HG03135 (cell line): ENCODE measurements at regions not wholly inside any gene's neighbourhood (a gene's known extent, or its start where the extent isn't known, plus 50 kb on each side); places are given as distances from the start of the nearest gene placed in this dataset.

ENCODE experiments used
- ATAC-seq: cut with Tn5 transposase; IDR thresholded peaks from one replicate; pipeline ENCODE4 v1.9.1; 2021; ENCODE audit warnings: mild to moderate bottlenecking, moderate library complexity; ENCODE audit not compliant: unreplicated experiment

DNA sequence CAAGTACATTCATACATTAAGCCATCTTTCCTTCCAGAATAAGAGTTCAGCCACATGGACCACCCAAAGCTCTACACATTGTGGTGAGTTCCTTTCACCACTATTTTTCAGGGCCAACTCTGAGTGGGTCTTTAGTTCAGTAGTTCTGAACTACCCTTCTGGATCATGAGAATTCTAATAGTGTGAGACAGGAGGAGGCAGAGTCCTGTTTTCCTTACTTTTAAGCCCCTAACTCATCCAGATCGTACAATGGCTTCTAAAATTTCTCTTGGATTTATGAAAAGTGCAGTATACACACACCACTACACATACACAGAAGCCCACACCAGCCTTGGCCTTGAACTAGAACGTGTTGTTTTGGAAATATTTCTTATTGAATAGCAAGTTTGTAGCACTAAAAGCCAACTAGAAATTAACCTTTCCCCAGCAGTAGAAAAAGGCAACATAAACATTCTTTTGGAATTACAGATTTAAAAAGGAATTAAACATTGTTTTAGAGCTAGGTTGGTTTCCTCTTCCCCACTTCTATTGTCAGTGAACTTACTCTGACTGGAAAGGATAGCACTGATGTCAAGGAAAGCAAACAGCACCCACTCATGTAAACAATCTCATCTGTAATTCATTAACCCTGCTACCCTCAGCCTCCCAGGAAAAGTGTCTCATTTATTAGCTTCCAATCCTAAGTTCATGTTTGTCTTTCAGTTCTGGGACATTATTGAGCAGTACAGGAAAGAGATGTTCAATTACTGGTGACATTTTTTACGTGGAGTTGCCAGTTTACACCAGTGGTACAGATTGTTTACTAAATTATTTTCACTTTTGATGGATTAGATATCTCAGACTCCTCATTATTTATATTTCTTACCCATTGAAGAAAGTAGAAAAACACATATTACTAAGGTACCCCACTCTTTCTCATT lies 95.7 kb upstream of the AGTR1 start:
- no peak for ATAC-seq

DNA sequence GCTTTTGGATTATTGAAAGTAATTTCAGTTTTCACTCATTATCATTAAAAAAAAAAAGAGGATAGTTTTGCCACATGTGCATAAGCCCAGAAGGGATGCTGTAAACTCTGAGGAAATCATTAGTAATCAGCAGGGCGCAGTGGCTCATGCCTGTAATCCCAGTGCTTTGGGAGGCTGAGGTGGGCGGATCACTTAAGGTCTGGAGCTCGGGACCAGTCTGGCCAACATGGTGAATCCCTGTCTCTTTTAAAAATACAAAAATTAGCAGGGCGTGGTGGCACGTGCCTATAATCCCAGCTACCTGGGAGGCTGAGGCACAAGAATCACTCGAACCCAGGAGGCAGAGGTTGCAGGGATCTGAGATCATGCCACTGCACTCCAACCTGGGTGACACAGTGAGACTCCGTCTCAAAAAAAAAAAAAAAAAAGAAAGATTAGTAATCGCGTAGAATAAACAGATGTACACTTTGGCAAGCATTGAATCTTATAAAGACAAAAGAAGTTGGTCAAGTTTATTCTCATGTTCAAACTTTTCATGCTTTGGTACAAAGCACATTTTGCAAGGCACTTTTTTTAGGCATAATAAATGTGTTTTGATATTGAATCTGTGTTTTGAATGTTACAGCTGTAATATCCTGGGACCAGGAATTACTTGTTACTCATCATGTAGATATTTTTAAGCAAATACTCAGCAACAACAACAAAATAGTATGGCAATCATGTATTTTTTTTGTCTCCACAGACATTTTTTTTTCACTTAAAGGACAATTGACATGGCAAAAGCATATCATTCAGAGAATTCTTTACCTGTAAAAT lies 93.2 kb upstream of the AGTR1 start:
- ATAC-seq, result no peak

DNA sequence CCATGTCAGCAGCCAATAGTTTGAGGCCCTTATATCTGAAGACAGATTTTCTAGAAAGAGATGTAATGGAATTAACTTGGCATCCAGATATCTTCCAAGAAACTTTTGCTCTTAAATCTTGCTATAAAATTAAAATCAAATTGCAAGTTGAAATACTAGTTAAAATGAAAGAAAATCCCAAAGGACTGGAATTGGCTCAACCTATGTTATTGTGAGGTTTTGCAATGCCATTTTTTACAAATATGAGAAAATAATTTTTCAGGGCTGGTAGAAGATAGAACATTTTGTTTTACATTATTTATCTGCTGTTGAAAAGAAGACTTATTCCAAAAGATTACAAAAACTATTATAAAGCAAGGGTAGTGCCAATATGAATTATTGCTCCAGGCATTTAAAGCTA lies 92.2 kb upstream of the AGTR1 start:
- no peak for ATAC-seq

DNA sequence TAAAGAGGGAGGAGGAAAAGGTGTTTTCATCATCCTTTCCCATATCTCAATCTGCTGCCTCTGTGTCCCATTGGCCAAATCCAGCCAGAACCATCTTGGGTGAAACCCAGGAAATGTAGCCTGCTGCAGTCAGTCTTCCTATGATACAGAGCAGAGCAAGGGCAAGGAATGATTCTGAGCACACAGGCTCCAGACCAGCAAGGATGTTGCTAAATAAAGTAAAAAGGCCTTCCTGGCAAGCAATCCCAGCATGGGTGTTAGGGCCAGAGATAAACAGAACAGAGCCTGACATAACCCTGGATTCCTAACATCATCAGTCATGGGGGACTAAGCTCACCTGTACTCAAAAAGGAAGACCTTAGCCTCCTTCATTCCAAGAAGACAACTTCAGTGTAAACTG lies 90.7 kb upstream of the AGTR1 start:
- ATAC-seq, result no peak

DNA sequence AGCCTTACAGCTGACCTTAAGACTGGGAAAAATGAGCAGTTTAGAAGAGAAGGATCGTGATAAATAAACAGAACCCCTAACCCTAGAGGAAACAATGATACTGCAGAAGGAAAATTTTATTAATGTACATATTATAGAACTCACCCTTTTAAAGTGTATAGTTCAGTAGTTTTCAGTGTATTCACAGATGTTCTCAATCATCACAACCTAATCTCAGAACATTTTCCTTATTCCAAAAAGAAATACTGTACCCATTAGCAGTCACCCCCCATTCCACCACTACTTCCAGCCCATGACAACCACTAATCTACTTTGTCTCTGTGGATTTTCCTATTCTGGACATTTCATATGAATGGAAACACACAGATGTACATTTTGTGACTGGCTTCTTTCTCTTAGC lies 90.2 kb upstream of the AGTR1 start:
- no peak for ATAC-seq

DNA sequence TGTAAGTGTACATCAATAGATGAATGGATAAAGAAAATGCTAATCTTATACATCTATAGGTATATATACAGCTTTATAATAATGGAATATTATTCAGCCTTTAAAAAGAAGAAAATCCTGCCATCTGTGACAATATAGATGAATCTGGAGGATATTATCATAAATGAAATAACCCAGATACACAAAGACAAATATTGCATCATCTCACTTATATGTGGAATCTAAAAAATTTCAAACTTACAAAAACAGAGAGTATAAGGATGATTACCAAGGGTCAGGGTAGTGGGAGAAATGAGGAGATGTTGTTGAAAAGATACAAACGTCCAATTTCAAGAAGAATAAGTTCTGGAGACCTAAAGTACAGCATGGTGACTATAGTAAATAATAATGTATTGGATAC lies 85.4 kb upstream of the AGTR1 start:
- ATAC-seq, result no peak

DNA sequence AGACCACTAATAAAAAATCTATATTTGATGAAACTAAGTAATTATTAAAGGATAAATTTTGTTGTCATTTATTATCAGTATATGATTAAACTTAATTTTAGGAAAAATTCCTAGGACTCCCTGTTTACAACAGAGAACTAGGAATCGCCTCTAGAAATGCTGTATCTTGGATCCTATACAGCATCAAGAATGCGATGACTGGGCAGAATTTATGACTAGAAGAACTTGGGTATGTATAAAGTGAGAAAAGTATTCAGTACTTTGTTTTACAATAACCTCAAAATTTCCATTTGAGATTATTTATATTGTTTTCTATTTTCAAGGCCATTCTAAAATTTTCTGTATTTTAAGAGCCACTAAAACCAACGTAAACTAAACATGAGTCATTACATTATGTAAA lies 82.3 kb upstream of the AGTR1 start:
- no peak for ATAC-seq

DNA sequence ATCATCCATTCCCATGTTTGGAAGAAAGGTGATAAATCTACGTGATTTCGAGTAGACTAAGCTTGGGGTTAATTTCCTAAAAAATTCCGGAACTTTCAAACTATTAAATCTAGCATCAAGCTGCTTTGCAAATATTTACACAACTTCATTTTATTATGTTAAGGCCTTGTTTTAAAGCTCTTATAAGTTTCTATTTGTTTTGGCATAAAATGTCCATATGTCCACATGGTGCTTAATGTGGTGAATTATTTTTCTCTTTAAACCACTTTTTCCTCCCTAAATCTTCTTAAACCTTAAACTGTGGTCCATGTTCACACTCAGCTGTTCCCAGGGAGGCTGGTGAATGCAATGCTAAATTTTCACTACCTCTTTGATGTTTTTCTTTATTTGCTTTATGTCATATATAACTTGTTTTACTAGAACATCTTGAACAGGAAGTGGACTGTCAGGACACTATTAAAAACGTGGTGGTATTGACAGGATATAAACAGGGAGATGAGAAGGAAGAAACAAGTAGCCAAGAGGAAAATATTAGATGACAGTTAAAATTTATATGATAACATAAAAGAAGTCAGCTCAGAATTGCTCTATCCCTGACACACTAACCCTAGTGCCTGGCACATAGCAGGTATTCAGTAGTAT lies 72.5 kb upstream of the AGTR1 start:
- ATAC-seq, result no peak

DNA sequence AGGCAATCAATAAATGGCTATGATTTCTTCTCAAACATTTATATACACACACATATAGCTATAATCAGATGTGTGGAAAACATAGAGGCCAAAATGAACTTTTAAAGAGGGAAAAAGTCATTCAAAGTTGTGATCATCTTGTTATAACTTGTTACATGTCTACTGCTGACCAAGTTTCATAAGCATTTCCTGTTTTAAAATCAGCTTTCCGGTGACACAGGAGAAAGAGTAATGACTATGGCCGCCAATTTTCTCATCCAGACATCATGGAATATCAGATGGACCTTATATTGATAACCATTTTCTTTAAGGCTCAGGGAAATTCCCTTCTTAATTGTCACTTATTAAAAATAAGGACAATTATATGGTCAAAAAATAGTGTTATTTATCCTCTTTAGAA lies 71.7 kb upstream of the AGTR1 start:
- no peak for ATAC-seq

DNA sequence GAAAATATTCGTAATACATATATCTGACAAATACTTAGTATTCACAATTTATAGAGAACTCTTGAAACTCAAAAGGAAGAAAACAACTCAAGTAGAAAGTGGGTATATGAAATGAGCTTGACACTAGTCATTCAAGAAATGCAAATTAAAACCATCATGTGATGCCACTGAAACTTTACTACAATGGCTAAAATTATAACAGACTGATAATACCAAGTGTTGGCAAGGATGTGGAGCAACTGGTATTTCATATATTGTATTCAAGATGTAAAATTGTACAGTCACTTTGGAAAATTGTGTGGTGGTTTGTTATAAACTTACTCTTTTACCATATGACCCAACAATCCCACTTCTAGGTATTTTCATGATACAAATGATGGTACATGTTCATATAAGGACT lies 68.7 kb upstream of the AGTR1 start:
- no peak for ATAC-seq

DNA sequence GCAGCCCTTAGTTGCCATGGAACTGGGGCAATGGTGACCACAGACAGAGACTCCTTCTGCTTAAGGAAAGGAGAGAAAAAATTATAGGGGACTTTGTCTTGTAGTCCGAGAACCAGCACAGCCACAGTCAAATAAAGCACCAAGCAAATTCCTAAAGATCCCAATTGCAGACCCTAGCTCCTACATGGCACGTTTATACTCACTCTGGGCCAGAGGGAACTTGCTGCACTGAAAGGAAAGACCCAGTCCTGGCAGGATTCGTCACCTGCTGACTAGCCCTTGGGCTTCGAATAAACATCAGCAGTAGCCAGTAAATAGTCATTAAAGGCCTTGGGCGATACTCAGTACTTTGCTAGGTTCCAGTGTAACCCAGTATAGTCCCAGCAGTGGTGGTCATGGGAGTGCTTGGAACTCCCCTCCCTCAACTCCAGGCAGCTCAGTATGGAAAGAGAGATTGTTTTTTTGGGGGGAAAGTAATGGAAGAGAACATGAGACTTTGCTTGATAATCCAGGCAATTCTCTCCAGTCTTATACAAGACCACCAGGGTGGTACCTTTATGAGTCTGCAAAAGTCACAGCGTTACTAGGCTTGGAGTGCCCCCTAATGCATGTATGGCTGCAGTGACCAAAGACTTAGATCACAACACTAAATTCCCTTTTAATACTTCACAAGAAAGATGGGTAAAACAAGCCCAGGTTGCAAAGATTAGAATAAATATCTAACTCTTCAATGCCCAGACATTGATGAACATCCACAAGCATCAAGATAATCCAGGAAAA lies 66.4 kb upstream of the AGTR1 start:
- ATAC-seq, result no peak

DNA sequence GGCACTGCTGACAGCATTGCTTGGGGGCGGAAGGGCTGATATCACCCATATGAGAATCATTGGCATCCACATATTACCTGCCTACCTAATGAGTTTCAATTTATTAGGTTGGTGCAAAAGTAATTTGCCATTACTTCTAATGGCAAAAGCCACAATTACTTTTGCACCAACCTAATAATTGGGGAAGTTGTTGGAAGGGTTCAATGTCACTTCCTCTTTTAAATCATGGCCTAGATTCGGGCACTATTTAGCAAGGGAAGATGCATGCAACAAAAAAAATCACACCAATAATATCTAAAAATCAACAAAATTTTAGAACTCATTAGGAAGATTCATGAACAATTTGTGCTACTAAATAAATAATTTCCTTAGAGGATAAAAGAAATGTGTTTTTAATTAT lies 56.0 kb upstream of the AGTR1 start:
- no peak for ATAC-seq

DNA sequence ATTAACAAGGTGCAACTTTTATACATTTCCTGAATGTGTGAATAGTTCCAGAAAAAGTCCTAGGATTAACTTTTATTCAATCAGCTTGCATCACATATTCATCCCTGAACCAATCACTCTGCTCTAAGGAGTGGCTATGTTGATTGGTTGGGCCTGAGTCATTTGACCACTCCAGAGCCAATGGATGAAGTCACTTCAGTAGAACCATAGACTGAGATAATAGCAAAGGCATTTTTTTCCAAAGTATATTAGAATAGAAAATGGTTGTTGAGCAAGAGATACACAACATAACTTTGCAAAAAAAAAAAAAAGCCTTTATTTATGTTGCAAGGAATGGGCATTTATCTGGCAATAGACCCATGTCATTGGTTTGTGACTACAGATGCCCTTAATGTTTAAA lies 55.5 kb upstream of the AGTR1 start:
- ATAC-seq, result no peak

DNA sequence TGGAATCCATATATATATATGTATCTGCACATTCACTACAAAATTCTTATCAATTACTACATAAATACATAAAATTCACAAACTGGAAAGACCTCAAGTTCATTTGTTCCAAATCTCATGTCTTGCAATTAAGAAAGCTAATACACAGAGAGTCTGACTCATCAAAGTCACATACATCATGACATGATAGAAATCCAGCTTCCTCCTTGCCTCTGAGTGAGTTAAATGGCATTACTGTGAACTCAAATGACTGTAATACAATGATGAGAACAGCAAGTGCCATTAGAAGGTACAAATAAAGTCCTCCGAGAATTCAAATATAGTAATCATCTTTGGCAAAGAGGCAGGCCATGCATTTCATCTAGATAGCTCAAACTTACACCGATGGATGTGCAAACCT lies 55.1 kb upstream of the AGTR1 start:
- ATAC-seq, result no peak

DNA sequence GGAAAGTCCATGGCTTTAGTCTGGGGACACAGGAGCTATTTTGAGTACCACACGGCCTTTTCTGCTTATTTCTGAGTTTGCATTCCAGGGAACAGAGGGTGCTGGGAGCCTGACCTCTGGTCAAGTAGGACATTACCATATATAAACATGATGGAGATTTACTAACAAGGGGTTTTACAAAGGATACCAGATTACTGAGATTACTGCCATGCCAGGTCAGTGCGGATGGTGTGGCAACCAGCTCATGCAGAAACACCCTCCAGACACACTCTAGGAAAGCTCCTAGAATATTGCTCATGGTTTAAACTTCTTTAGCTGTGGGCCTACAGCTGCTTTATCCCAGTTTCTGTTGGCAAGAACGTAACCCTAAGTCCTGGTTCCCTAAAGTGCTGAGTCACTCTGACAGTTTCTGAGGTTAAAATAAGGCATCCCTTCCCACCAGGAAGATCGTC lies 54.3 kb upstream of the AGTR1 start:
- no peak for ATAC-seq

DNA sequence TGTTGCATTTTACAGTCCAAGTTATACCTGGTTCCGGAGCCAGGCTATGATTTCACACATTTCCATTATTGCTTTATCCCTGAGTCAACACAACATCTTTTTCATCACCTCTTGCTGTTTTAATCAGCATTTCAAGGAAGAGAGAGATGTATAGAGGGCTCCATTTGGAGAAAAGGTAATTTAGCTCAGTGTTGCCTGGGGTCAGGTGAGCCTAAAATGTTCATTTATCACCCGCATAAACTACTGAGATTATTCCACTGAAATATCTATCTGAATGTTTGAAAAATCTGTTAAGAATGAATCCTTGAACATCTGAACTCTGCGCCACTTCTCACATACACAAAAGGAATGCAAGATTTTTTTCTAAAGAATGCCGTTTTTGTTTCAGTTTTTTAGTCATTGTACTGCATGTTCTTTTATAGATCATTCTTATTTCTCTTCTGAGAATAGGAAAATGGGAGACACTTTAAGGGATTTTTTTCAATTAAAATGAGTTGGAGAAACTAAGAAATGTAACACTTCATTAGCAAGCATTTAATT lies 51.5 kb upstream of the AGTR1 start:
- ATAC-seq, result no peak
